NCI-H1436 (cell line): ENCODE measurements at regions not wholly inside any gene's neighbourhood (a gene's known extent, or its start where the extent isn't known, plus 50 kb on each side); places are given as distances from the start of the nearest gene placed in this dataset.

ENCODE experiments used
- DNase-seq: peaks from one replicate; lab custom pipeline; 2025; lab: John Stamatoyannopoulos, UW

DNA sequence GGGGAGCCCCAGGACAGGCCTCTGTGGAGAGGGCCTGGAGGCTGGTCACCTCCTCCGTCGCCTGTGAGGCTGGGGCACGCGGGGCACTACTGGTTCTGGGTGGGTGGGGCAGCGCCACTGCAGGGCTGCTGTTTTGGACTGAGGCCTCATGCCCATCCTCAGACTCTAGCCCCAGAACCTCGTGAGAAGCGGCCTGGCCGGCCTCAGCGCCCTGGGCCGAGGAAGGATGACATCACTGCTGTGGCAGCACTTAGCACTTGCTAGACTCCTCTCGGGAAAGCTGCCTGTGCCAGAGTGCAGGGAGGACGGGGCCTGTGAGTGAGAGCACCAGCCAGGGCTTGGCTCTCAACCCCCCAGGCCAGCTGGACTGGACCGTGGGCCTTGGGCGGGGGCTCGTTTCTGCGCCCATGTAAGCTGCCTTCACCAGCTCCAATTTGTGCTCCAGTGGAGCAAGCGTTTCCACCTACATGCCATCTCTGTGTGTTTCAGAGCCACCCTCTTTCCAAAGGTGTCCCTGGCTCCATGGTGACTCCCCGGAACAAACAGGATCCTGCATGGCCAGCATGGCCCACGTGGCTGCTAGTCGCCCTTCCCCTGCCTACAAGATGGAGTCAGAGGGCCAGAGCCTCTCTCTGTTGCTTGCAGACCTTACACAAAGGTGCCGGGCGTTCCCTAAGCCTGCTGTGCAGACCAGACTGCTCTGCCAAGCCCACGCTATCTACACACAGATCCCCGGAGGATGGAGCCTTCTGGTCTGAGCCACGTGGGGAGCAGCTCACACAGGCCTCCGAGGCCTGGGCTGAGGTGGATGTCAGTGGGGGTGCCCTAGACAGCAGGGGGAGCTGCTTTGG is 102.9 kb downstream of the CTTN start:
- no peak for DNase-seq

DNA sequence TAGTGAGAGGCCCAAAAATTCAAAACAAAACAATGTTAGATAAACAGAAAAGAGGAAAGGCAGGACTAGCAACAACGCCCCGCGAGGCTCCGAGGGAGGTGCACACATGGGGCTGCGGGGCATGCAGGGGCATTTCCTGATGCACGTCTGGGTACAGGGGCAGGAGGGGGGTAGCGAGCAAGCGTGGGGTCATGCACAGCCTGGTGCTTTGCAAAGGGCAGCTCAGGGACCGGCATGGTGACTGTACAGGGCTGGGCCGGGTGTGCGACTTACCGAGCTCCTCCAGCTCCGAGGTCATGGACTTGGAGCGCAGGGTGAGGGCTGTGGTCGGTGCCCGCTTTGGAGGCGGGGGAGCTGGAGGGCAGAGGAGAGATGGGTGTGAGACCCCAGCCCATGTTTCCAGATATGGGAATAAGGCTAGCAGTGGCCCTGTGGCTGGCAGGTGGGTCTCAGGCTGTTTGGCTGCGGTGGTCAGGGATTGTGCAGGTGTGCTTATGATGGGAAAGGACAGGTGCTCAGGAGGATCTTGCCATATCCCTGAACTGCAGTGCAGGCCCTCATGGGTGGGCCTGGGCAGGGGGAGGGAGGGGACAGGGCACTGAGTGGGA is 103.7 kb downstream of the CTTN start:
- no peak for DNase-seq

DNA sequence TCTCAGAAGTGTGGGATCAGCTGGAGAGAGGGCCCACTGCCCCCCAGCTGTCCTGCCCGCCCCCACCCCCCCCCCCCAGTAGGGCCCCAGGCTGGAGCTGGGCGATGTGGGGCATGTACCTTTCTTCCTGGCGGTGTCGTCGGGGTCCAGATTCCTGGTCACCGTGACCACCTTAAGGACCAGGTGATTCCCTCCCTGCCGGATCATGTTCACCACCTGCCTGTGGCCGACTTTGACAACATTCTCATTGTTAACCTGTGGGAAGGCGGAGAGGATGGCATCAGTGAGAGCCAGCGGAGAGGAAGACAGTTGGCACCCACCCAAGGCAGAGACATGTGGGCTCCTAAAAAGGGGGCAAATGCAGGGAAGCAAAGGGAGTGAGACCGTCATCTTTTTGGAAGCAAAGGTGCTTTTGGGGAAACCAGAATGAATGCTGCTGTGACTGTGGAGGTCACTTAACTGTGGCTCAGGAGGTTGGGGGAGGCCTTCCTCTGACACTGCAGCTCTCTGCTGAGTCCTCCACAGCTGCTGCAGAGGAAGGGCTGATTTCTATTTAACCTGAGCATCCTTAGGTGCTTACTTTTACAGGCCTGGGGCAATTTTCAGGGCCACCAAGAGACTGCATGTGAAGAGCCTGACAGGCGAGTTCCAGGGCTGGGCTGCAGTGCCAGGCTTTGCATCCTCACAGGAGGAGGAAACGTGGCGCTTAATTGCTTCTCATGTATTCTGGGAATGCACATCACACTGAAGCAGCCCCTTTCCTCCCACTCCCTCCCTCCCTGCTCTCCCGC is 104.5 kb downstream of the CTTN start:
- DNase-seq = peak; percentile 42

DNA sequence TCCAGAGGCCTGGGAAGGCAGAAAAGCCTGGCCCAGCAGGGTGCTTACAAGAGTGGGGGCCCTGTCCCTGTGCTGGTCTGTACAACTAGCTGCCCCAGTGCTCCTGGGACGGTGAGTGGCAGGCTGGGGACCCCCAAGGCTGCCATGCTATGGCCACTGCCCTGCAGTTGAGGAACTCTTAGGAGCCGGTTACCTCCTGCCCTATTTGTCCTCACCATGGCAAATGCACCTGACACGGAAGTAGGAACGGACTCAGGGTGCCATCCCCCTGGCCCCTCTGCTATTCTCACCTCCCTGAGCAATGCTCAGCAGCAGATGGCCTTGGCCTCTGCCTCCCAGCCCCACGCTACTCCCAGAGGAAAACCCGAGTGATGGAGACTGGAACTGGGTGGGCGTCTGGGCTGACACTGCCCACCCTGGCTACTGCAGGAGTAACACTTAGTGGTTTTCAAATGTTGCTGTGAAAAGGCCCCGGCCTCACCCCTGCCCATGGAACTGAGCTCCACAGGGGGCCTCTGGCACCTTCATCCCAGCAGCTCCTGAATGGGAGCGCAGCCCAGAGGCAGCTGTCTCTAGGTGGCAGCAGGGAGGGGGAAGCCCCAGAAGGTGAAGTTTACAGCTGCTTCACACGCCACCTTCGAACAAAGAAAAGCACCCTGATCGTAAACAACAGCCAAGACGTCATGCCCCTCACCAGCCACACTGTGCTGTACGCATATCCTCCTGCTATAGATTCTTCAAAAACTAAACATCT is 105.3 kb downstream of the CTTN start:
- DNase-seq = peak; percentile 60

DNA sequence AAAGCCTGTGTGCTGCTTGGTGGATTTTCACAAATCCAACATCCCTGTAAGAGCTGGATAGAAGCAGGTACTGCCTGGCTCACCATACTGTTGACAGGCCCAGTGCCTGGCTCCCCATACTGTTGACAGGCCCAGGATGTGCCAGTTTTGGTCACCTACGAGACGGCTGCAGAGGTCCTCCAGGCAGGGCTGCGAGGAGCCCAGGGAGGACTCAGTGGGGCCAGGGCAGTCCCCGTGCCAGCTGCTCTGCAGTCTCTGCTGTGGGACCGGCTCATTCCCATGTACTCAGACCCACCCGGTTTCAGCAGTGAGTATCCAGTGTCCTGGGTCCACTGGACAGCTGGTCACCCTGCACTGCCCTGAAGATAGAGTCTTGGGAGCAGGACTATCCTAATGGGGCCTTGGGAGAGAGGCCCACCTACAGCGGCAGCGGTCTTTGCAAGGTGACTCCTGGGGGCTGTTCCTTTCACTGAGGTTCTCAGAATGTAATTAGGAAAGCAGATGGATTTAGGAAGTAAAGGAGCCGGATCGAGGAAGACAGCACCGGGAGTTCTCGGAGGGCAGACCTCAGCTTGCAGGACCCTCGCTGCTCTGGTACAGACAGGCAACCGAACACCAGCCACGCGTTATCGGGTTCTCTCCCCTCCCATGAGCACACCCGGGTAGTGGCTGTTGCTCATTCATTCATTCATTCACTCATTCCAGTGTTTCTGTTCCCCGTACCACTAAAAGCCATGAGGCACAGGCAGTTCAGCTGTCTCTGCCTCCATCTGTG is 106.1 kb downstream of the CTTN start:
- no peak for DNase-seq

DNA sequence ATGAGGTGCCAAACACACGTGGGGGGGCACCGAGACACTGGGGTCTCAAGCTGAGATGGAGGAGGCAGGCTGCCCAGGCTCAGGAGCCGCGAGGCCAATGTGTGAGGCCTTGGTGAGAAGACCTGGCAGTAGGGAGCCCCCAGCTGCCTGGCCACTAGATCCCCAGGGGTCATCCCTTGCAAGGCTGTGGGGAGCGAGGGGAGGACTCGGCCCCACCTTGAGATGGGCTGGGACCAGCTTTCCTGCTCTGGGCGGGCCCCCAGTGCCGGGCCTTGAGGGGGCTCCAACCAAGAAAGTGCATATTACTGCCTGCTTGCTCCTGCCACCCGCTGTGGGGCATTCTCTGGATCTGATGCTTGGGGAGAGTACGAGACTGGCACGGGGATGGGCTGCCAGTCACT is 107.0 kb downstream of the CTTN start:
- no peak for DNase-seq

DNA sequence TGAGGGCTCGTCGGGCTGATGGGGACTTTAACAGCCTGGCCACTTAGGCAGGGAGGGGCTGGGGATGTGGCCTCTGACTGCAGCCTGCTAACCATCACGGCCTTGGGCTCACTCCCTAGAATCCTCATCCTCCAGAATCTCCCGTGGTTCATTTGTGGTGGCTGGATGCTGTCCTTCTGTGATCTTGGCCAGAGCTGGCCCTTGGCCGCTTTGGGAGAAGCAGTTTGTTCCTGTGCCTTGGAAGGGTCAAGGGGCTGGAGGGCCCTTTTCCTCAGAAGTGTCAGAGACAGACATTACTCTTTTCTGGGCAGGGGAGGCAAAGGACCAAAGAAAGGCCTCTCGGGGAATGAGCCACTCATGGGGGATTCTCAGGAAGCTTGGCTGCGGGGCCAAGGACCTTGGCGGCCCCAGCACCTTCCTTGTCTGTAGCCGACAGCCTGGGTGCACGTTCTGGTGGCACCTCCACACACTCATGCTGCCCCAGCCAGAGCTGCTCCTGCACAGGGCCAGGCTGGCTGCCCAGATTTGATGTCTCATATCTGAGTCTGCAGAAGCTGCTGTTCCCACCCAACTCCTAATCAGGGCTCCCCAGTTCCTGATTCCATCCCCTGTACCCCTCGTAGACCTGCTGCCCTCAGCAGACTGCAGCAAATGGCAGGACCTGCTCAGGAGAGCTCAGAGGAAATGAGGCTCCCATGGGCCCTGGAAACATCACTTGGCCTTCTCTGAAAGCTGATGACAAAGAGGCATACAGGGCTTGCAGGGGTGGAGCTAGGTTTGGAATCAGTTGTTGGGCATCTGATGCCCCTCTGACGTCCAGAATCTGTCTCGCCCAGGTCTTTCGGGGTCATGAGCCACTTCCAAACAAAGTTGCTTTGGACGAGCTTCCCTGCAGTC is 107.7 kb downstream of the CTTN start:
- no peak for DNase-seq

DNA sequence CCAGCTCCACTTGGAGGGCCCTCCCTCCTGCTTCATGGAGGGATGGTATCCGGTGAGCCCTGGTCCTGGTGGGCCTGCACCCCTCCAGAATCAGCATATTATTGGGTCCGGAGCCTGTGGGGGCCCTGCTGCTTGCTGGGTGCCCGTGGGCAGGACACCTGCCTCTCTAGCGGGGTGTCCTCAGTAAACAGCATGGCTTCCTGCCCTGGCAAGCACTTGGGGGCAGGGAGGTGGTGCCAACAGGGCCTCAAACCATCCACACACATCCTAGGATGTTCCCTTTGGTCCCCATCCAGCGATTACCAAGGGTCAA is 108.3 kb downstream of the CTTN start:
- DNase-seq = no peak

DNA sequence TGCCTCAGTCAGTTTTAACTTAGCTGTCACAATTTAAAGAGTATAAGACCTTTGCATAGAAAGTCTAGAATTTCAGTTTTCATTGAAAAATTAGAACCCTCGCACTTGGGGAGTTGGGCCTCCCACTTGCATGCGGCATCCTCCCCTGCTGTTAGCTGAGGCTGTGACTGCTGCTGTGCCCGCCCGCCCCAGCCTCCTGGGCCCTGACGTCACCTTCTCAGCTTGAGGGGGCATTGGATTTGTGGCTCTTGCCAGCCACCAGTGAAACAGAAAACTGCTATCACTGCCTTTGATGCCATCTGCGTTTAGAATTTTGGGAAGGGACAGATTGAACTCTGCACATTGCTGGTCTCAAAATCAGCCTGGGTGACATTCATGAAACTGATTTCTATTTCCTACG is 108.7 kb downstream of the CTTN start:
- DNase-seq = no peak

DNA sequence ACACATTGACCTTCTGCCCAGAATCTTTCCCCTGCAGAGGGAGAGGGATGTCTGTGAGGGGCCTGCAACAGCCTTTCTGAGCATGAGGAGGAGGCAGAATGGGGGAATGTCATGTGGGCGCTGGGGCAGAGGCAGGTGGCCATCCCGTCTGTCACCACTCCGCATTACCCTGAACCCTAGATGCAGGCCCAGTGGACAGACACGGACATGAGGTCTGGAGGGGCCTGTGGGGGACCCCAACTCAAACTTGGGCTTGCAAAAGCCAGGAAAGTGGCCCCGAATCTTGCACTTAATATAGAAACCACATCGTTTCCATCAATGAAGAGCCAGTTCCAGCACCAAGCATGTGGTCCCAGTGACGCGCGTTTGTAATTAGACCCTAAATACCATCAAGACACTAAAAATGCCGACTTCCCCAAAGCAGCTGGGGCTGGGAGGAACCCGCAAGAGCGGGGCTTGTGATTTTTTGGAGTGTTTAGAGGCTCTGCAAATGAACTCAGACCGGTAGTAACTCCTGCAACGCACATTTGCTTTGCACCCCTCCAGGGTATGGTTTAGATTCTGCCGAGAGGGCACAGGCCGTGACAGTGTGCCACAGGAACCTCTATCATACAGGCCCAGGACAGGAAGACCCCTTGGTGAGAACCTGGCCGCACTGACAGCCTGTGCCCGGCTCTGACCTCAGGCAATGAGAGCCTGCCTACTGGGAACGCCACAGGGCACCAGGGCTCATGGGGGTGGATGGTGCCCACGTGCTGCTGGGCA is 109.3 kb downstream of the CTTN start:
- DNase-seq = no peak

DNA sequence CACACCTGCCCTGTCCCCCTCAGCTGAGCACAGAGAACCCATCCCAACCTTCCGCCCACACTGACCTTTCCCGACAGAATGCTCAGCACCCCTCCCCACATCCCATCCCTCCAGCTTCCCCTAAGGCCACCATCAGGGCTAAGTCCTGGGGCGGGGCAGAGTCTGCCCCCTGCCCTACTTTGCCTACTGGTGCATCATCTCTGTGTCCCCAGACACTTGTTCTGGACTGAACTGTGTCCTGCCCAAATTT is 109.8 kb downstream of the CTTN start:
- DNase-seq = no peak

DNA sequence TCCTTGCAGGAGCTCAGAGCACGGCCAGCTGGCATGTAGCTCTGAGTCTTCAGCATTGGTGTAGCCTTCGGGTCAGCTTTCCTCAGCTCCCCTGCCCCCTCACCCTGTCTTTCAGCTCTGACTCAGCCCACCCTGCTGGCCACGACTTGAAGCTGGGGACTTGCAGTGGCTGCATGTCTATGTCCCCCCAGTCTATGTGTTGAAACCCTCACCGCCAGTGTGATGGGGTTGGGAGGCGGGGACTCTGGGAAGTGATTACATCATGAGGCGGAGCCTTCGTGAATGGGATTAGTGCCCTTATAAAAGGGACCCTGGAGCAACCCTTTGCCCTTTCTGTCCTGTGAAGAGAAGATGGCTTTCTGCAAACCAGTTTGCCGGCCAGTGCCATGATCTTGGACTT is 111.1 kb downstream of the CTTN start:
- DNase-seq = no peak

DNA sequence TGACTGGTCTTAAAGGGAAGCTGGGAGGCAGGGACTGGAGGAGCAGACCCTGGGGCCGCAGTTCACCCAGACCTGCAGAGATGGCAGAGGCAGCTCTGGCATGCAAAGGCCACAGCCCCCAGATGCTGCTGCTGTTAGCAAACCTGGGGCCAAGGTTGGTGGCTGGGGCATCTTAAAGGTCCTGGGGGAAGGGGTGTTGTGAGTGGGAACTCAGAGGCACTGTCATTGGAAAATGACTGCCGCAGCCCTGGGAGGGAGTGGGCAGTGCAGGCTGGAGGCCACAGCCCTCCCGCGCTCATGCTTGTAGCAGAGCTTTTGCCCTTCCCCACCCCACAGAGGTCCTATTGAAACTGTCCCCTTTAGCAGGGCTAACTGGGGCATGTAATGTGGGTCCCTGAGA is 111.8 kb downstream of the CTTN start:
- no peak for DNase-seq

DNA sequence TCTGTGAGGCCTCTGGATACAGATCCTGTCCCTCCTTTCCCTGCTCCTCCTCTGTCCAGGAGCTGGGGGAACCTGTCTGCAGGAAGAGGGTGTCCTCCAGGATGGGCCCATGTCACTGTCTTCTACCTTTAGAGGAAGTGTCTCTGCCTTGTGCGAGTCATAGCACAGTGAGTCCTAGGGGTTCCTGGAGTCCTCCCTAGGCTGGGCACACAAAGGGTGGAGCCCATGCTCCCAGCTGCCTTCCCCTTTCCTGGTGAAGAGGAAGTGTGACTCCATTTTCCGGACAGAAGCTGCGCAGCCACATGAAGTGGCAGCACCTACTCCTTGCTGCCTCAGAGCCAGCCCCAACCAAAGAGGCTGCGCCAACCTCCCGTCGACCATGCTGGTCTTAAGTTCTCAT is 112.2 kb downstream of the CTTN start:
- no peak for DNase-seq

DNA sequence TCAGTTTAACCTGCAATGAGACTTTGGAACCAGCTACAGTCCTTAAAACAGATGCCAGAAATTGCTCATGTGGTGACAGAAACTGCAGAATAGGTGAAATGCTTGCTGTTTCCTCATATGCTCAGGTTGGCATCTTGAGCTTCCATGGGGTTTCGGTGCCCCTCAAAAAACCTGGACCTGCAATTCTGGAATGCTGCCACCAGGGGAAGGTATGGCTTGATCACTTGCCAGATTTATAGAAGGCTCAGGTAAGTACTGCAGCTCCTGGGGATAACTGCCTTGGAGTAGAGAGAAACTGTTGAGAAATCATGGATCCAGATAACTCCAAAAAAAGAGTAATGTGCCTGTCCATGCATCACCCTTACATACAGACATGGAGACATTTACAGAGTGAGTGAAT is 113.0 kb downstream of the CTTN start:
- DNase-seq = no peak

DNA sequence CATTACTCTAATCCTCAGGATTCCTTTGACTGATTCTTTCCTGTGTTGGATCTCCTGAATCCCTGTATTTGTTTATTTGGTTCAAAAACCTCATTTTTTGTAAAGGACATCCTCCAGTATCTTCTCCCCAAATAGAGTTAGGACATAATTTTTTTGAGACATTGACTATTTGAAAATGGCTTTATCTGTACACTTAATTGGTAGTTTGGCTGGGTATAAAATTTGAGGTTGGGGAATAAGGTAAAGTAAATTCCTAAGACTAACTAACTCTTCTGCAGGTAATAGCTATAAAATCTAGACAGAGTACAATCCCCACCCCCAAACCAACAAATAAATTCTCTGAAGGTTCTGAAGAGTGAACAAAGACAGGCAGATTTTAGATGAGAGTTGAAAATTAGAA is 114.4 kb downstream of the CTTN start:
- no peak for DNase-seq

DNA sequence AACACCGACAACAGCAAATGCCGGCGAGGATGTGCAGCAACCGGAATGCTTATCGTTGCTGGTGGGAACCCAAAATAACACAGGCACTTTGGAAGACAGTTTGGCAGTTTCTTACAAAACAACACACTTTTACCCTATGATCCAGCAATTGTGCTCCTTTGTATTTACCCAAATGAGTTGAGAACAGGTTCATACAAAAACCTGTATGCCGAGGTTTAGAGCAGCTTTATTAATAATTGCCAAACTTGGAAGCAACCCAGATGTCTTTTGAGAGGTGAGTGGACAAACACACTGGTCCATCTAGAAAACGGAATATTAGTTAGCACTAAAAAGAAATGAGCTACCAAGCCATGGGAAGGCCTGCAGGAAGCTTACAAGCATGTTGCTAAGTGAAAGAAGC is 118.9 kb downstream of the CTTN start:
- no peak for DNase-seq

DNA sequence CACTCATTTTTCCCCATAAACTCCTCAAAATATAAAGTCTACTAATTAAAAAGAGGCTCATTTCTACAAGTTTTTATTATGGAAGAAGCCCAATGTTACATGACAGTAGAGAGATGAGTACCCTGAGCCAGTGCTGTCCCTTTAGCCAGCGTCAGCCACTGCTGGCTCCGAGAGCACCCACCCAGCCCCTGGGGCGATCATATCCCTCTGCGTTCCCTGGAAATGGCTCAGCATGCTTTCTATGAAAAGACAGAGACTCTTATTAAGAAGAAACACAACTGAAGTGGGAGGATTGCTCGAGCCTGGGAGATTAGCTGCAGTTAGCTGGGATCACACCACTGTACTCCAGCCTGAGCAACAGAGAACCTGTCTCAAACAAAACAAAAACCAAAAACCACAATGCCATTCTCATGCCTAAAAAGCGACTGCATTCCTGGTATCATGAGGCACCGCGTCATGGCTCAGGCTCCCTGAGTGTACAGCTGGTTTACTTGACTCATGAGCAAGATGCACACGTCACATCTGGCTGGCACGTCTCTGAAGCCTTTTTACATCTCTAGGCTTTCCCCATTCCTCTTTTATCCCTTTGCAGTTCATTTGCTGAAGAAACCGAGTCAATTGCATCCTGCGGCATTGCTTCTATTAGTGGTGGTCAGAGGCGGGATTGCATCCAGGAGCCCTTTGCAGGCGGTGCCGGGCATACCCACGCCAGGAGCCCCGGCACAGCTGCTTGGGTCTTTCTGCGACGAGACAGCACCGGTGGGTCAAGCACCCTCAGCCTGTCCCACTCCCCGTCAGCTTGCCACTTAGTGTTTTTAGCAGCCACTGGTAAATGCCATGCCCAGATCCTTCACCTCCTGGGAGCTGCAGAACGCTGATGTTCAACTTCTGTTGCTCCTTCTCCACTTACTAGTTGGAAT is 119.9 kb downstream of the CTTN start:
- no peak for DNase-seq

DNA sequence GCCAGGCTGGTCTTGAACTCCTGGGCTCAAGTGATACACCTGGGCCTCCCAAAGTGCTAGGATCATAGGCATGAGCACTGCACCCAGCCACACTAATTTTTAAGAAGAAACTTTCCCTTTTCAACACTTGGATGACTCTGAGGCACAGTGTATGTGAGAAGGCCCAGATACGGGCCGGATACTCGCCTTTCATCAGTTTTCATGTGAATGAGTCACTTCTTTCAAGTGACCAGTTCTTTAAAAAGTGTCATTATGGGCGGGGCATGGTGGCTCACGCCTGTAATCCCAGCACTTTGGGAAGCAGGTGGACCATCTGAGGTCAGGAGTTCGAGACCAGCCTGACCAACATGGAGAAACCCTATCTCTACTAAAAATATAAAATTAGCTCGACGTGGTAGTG is 120.8 kb downstream of the CTTN start:
- DNase-seq = no peak
